Fibroblast of mammary gland (primary cell): ENCODE measurements at regions not wholly inside any gene's neighbourhood (a gene's known extent, or its start where the extent isn't known, plus 50 kb on each side); places are given as distances from the start of the nearest gene placed in this dataset.

ENCODE experiments used
- DNase-seq: peaks from one replicate; pipeline ENCODE4 v3.0.0-alpha.2; 2010; ENCODE audit warnings: low read depth
- H3K4me3 ChIP-seq: 2 replicates; pipeline ENCODE4 v1.5.1; 2011; ENCODE audit warnings: low read depth, mild to moderate bottlenecking, low read length, moderate library complexity; ENCODE audit not compliant: control insufficient read depth
- CTCF ChIP-seq: conservative IDR thresholded peaks from 2 replicates; pipeline ENCODE4 v1.5.1; 2011; ENCODE audit warnings: low read depth, low read length, inconsistent platforms; ENCODE audit not compliant: control insufficient read depth, insufficient read depth

- TF ChIP-seq CTCF = no peak
- DNase-seq = no peak
- H3K4me3 ChIP-seq = no peak overlapping the region
These were observed 1989.8 kb upstream of the TENM3 start for GRCh38 chr4:180253419-180253818.

DNA sequence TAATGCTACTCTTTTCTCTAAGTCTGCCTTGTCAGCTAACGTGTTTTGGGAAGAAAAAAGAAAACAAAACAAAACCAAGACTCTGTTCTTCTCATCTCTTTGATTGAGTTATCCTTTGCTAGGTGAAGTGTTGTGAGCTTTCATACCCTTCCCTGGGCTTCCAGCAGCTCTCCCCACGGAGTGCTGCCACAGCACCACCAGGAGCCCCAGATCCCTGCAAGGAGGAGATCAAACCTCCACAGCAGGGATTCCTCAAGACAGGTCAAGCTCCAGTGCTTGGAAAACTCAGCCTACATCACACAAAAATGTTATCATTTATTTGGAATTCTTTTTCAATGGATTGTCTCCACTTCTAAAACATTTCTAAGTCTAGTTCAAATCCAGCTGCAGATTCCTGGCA lies 1981.9 kb upstream of the TENM3 start:
- TF ChIP-seq CTCF = no peak
- H3K4me3 ChIP-seq = no peak overlapping the region

GRCh38 chr4:180280076-180280475 lies 1963.1 kb upstream of the TENM3 start:
- DNase-seq = no peak
- no peak overlapping the region for H3K4me3 ChIP-seq
- no peak for TF ChIP-seq CTCF

More for the DNA sequence above, 1981.9 kb upstream of the TENM3 start:
- no peak for DNase-seq

DNA sequence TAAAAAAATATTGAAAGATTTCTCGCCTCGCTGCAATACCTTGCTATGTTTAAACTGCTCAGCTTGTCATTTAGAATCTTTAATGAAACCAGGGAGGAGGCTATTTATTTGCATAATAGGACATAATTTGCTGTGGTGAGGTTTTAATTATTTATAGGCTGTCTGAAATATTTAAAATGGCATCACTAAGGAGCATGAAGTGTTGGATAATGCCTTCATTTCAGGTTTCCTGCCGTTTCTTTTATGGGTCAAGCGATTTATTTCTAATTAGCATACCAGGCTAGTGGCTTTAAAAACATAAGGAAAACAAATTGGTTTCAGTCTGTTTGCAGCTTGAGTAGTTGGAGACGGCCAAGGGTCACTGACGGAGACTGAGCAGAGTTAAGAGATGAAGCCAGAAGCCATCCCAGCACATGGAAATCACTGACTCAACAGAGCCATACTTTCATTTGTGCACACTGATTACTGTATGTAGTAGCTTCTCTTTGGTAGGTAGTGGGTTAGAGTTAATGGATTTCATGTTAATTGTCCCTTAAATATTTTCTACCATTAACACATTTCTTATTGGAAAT lies 1962.4 kb upstream of the TENM3 start:
- H3K4me3 ChIP-seq = no peak overlapping the region
- DNase-seq = no peak
- no peak for TF ChIP-seq CTCF

DNA sequence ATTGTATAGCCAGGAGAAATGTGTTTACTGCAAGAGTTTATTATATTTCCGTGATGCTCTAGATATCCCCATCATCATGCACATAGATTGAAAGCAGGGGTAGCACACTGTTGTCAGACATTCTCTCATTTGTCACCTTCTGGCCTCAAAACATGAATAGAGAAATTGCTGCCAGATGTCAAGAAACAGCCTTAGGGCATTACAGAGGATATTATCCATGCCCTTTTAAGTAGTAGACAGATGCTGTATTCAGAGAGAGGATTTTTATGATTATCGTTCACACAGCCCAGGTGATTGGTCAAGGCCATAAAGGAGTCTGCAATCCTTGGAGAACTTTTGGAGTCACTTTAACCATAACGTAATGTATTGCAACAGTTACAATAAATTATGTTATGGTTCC lies 1961.5 kb upstream of the TENM3 start:
- no peak overlapping the region for H3K4me3 ChIP-seq
- no peak for TF ChIP-seq CTCF
- no peak for DNase-seq

GRCh38 chr4:180284267-180284666 lies 1958.9 kb upstream of the TENM3 start:
- no peak overlapping the region for H3K4me3 ChIP-seq
- TF ChIP-seq CTCF = no peak
- DNase-seq = no peak

DNA sequence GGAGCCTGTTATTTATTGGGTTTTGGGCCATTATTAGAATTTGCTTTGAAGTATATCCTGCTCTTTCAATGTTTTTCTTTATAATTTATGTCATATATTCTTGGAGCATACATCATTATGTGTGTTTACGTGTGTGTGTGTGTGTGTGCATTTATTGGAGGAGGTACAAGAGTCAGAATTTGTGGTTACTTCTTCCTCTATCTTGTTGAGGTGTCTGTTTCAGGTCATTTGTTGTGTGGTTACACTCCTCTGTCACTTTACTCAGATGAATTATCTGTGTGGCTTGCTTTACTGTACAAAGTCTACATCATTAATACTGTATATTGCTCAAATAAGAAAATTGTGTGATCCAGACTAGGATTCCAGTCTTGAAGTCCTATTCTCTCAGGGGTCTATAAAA lies 1957.4 kb upstream of the TENM3 start:
- TF ChIP-seq CTCF = no peak
- no peak overlapping the region for H3K4me3 ChIP-seq
- no peak for DNase-seq
